SK-N-SH (cell line): ENCODE measurements at regions not wholly inside any gene's neighbourhood (a gene's known extent, or its start where the extent isn't known, plus 50 kb on each side); places are given as distances from the start of the nearest gene placed in this dataset.

ENCODE experiments used
- EP300 ChIP-seq, 2 experiments: IDR thresholded peaks; 2 replicates each; pipeline versions ENCODE4 v1.4.0 to v1.6.1; 2012; ENCODE audit warnings: borderline replicate concordance in 1 of 2, low read depth in 1 of 2, low read length in 1 of 2
- FOSL2 ChIP-seq: IDR thresholded peaks from 2 replicates; pipeline ENCODE4 v1.4.0; 2012; ENCODE audit warnings: low read depth, mild to moderate bottlenecking, moderate library complexity, borderline replicate concordance
- NRF1 ChIP-seq: IDR thresholded peaks from 2 replicates; pipeline ENCODE4 v1.6.1; 2012; ENCODE audit warnings: low read depth, mild to moderate bottlenecking, low read length
- POLR2AphosphoS5 ChIP-seq: IDR thresholded peaks from 2 replicates; pipeline ENCODE4 v1.6.1; 2012; ENCODE audit warnings: low read depth, low read length
- RAD21 ChIP-seq: IDR thresholded peaks from 2 replicates; pipeline ENCODE4 v1.6.1; 2012; ENCODE audit warnings: mild to moderate bottlenecking, low read length
- RFX5 ChIP-seq: IDR thresholded peaks from 2 replicates; pipeline ENCODE4 v1.6.1; 2012; ENCODE audit warnings: mild to moderate bottlenecking, improper control_type of control experiment, low read length
- TAF1 ChIP-seq: IDR thresholded peaks from 2 replicates; pipeline ENCODE4 v1.6.1; 2012; ENCODE audit warnings: low read depth, mild to moderate bottlenecking, low read length, moderate library complexity, borderline replicate concordance
- YY1 ChIP-seq: IDR thresholded peaks from 2 replicates; pipeline ENCODE4 v1.4.0; 2012; ENCODE audit warnings: low read depth, mild to moderate bottlenecking
- TF ChIP-seq, protein P1 (sequence below): fragments of 200-600 bp; sonication (generic); IDR thresholded peaks from 2 replicates; pipeline ENCODE4 v1.6.1; 2017; ENCODE audit warnings: antibody characterized with exemption, mild to moderate bottlenecking, moderate library complexity
- TF ChIP-seq, protein P2 (sequence below): IDR thresholded peaks from 2 replicates; pipeline ENCODE4 v1.6.1; 2012; ENCODE audit warnings: mild to moderate bottlenecking, low read depth, low read length, moderate library complexity
- TF ChIP-seq, protein P3 (sequence below): fragments of 150-350 bp; IDR thresholded peaks from 2 replicates; pipeline ENCODE4 v1.6.1; 2016; ENCODE audit warnings: mild to moderate bottlenecking, low read depth, low read length
- TF ChIP-seq, protein P4 (sequence below): IDR thresholded peaks from 2 replicates; pipeline ENCODE4 v1.4.0; 2012; ENCODE audit warnings: low read depth, borderline replicate concordance

DNA sequence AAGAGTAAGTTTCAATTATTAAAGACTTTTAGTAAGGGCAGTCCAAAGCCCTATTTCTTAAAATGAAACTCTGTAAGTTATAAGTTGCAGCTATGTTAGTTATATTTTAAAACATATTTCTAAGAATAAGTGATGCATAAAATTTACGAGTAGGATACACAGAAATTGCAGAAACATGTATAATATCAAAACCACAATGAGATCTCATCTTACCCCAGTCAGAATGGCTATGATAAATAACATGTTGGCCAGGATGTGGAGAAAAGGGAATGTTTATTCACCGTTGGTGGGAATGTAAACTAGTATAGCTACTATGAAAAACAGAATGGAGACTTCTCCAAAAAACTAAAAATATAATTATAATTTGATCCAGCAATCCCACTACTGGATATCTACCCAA, 201.2 kb downstream of the CBLN2 start:
- TF ChIP-seq RAD21 (no peak), RFX5 (no peak), POLR2AphosphoS5 (0 out of 2 replicates have a peak, but pooled peaks have one; percentile 19), YY1 (no peak), NRF1 (no peak), EP300 (IDR thresholded peaks at IDR 0.05; ENCODE audit: borderline replicate concordance in 1 of 2, low read depth in 1 of 2, low read length in 1 of 2) (peak; percentile 27 to 33; a peak in 1 of 4 replicates), TAF1 (no peak), FOSL2 (no peak)
- TF ChIP-seq, protein P1, sequence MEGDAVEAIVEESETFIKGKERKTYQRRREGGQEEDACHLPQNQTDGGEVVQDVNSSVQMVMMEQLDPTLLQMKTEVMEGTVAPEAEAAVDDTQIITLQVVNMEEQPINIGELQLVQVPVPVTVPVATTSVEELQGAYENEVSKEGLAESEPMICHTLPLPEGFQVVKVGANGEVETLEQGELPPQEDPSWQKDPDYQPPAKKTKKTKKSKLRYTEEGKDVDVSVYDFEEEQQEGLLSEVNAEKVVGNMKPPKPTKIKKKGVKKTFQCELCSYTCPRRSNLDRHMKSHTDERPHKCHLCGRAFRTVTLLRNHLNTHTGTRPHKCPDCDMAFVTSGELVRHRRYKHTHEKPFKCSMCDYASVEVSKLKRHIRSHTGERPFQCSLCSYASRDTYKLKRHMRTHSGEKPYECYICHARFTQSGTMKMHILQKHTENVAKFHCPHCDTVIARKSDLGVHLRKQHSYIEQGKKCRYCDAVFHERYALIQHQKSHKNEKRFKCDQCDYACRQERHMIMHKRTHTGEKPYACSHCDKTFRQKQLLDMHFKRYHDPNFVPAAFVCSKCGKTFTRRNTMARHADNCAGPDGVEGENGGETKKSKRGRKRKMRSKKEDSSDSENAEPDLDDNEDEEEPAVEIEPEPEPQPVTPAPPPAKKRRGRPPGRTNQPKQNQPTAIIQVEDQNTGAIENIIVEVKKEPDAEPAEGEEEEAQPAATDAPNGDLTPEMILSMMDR = no peak
- TF ChIP-seq, protein P2, sequence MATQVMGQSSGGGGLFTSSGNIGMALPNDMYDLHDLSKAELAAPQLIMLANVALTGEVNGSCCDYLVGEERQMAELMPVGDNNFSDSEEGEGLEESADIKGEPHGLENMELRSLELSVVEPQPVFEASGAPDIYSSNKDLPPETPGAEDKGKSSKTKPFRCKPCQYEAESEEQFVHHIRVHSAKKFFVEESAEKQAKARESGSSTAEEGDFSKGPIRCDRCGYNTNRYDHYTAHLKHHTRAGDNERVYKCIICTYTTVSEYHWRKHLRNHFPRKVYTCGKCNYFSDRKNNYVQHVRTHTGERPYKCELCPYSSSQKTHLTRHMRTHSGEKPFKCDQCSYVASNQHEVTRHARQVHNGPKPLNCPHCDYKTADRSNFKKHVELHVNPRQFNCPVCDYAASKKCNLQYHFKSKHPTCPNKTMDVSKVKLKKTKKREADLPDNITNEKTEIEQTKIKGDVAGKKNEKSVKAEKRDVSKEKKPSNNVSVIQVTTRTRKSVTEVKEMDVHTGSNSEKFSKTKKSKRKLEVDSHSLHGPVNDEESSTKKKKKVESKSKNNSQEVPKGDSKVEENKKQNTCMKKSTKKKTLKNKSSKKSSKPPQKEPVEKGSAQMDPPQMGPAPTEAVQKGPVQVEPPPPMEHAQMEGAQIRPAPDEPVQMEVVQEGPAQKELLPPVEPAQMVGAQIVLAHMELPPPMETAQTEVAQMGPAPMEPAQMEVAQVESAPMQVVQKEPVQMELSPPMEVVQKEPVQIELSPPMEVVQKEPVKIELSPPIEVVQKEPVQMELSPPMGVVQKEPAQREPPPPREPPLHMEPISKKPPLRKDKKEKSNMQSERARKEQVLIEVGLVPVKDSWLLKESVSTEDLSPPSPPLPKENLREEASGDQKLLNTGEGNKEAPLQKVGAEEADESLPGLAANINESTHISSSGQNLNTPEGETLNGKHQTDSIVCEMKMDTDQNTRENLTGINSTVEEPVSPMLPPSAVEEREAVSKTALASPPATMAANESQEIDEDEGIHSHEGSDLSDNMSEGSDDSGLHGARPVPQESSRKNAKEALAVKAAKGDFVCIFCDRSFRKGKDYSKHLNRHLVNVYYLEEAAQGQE = no peak
- TF ChIP-seq, protein P3, sequence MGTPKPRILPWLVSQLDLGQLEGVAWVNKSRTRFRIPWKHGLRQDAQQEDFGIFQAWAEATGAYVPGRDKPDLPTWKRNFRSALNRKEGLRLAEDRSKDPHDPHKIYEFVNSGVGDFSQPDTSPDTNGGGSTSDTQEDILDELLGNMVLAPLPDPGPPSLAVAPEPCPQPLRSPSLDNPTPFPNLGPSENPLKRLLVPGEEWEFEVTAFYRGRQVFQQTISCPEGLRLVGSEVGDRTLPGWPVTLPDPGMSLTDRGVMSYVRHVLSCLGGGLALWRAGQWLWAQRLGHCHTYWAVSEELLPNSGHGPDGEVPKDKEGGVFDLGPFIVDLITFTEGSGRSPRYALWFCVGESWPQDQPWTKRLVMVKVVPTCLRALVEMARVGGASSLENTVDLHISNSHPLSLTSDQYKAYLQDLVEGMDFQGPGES = no peak
- TF ChIP-seq, protein P4, sequence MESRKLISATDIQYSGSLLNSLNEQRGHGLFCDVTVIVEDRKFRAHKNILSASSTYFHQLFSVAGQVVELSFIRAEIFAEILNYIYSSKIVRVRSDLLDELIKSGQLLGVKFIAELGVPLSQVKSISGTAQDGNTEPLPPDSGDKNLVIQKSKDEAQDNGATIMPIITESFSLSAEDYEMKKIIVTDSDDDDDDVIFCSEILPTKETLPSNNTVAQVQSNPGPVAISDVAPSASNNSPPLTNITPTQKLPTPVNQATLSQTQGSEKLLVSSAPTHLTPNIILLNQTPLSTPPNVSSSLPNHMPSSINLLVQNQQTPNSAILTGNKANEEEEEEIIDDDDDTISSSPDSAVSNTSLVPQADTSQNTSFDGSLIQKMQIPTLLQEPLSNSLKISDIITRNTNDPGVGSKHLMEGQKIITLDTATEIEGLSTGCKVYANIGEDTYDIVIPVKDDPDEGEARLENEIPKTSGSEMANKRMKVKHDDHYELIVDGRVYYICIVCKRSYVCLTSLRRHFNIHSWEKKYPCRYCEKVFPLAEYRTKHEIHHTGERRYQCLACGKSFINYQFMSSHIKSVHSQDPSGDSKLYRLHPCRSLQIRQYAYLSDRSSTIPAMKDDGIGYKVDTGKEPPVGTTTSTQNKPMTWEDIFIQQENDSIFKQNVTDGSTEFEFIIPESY = no peak
